ENCODE measurements at regions not wholly inside any gene's neighbourhood (a gene's known extent, or its start where the extent isn't known, plus 50 kb on each side); places are given as distances from the start of the nearest gene placed in this dataset.
A peak's percentile ranks its signal among the peaks of the same experiment; 100 is the strongest.
"Not testable (repeated sequence)": the region's sequence is repeated elsewhere in the genome, so short reads cannot be mapped to it uniquely, and the experiment has no call there.

DNA sequence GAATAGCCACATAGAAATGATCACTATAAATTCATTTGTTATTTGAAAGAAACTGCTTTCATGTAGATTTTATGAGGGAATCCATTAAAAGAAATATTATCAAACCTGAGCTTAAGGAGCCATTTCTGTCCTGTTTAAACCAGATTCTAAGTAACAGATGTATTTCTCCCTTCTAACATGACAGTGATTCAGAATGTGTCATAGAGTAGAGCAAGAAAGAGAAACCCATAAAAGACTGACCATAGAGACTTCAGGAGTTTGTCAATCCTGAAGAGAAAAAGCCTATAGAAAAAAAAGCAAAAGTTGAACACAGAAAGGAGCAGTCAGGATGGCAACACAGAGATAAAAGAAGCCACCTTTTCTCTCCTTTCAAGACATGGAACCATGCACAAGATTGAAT is 390.6 kb downstream of the PRIM2 start:
- not testable (repeated sequence) for H3K27ac Mint-ChIP-seq; H3K27me3 Mint-ChIP-seq; ATAC-seq (replicated peaks); H3K4me1 Mint-ChIP-seq; H3K4me3 Mint-ChIP-seq; H3K9me3 Mint-ChIP-seq; H3K36me3 Mint-ChIP-seq (ENCODE audit: low read depth)

DNA sequence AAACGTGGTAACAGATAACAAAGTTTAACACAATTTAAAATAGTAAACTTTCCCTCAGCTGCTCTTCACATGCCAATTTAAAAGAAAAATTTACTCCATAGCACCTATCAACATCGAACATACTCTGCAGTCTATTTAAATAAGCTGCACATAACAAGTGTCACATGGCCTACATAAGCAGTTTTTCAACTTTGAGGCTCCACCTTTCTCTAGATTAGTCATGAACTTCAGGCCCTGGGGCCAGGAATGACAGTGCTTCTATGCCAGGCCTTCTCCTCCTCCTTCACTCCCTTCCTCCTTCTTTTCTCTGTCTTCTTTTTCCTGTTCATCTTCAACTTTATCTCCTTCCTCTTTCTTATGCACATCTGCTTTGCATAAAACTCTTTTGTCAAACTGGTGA is 405.1 kb downstream of the PRIM2 start:
- not testable (repeated sequence) for H3K4me1 Mint-ChIP-seq; ATAC-seq (replicated peaks); H3K4me3 Mint-ChIP-seq; H3K9me3 Mint-ChIP-seq; H3K27me3 Mint-ChIP-seq; H3K36me3 Mint-ChIP-seq (ENCODE audit: low read depth); H3K27ac Mint-ChIP-seq

DNA sequence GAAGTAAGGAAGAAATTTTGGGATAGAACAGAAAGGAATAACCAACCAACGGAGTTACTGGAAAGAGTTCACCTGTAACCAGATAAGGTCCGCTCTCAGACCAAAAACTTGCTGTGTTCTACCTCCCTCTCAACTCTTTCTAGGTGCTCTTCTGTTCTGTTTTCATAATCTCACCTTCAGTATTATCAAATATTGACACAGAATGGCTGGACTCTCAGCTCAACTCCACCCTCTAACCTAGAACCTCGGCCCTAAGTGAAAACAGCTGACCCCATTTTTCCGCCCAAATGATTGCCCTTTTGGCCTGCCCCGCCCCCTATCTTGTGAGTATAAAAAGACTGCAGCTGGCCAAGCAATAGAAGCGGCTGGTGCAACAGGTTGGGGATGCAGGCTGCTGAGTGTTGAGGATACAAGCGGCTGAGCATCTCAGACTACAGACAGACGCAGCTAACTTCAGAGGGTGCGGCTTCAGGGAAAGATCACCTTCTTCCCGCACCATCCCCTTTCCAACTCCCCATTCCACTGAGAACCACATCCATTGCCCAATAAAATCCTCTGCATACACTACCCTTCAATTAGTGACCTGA is 406.5 kb downstream of the PRIM2 start:
- not testable (repeated sequence) for H3K4me3 Mint-ChIP-seq; H3K27ac Mint-ChIP-seq; H3K36me3 Mint-ChIP-seq (ENCODE audit: low read depth); H3K27me3 Mint-ChIP-seq; H3K4me1 Mint-ChIP-seq; ATAC-seq (replicated peaks); H3K9me3 Mint-ChIP-seq

DNA sequence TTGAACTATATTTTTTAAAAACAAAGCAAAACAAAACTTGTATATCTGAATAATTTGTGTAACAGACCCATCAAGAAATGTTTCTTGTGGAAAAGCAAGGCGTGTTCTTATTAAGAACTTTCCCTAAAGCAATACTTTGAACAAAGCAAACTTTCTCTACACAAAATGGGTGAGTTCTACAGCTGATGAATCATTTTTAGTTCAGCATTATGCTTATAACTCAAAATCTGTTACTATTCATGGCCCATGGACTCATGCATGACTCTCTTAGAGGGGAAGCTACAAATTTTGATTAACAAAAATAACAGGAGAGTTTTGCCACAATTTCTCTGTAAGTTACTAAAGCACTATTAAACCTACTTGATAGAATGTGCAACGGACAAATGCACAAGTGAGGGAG is 412.0 kb downstream of the PRIM2 start:
- not testable (repeated sequence) for H3K27ac Mint-ChIP-seq; ATAC-seq (replicated peaks); H3K9me3 Mint-ChIP-seq; H3K4me1 Mint-ChIP-seq; H3K4me3 Mint-ChIP-seq; H3K27me3 Mint-ChIP-seq; H3K36me3 Mint-ChIP-seq (ENCODE audit: low read depth)

- not testable (repeated sequence) for H3K4me3 Mint-ChIP-seq; H3K4me1 Mint-ChIP-seq; ATAC-seq (replicated peaks); H3K36me3 Mint-ChIP-seq (ENCODE audit: low read depth); H3K9me3 Mint-ChIP-seq; H3K27ac Mint-ChIP-seq; H3K27me3 Mint-ChIP-seq
Measured at GRCh38 chr6:57730726-57731125, 413.3 kb downstream of the PRIM2 start.

DNA sequence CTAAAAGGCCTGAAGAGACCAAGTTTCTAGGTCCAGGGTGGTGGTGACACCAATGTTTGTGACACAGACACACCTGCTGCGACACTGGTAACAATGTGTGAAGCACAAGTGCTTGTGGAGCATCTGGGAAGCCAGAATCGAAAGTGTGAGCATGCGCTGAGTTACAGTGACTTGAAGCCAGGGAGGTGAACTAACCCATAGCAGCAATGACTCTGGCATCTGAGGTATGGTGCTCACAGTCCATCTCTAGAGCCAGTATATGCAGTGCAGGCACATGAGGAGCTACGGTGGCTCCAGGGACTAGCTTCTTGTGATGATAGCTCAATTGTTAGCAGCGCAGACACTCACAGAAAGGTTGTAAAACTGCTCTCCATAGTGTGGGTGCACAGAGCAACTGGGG is 430.3 kb downstream of the PRIM2 start:
- H3K4me1 Mint-ChIP-seq; H3K4me3 Mint-ChIP-seq; ATAC-seq (replicated peaks); H3K27me3 Mint-ChIP-seq; H3K27ac Mint-ChIP-seq; H3K9me3 Mint-ChIP-seq; H3K36me3 Mint-ChIP-seq (ENCODE audit: low read depth): not testable (repeated sequence)

DNA sequence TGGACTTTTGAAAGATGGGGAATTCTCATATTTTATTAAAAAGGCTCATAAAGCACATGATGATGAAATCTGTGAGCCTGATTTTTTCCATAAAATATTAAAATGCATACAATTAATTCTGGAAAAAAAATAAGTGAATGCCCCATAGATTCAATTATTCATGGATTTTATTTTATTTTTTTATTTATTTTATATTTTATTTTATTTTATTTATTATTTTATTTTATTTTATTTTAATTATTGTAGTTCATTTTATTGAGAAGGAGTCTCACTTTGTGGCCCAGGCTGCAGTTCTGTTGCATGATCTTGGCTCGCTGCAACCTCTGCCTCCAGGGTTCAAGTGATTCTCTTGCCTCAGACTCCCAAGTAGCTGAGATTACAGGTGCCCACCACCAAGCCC is 442.4 kb downstream of the PRIM2 start:
- H3K4me3 Mint-ChIP-seq, H3K27ac Mint-ChIP-seq: not testable (repeated sequence)

GRCh38 chr6:57792720-57793397 is 475.4 kb downstream of the PRIM2 start:
- not testable (repeated sequence) for ATAC-seq (replicated peaks); H3K27ac Mint-ChIP-seq; H3K4me1 Mint-ChIP-seq; H3K36me3 Mint-ChIP-seq (ENCODE audit: low read depth); H3K9me3 Mint-ChIP-seq
- H3K27me3 Mint-ChIP-seq, result peaks cover 35% of the 10 kb centered on the region
- H3K4me3 Mint-ChIP-seq, result peak overlapping the region; percentile 30

More for the DNA sequence above, 442.4 kb downstream of the PRIM2 start:
- H3K4me1 Mint-ChIP-seq; H3K27me3 Mint-ChIP-seq; H3K9me3 Mint-ChIP-seq; ATAC-seq (replicated peaks); H3K36me3 Mint-ChIP-seq (ENCODE audit: low read depth): not testable (repeated sequence)

DNA sequence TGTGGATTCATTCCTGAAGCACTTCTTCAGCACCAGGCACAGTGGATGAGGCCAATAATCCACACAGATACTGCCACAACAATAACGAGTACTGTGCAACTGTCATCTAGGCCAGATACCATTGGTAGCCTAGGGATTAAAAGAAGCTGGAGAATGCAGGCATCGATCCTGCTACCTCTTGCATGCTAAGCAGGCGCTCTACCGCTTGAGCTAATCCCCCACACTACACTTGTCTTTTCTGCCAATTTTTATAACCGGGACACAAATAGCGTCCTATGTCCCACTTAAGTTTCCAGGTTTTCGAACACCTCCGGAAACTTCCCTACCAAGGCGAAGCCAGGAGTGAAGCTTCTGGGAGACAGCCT is 475.9 kb downstream of the PRIM2 start:
- peaks cover 35% of the 10 kb centered on the region for H3K27me3 Mint-ChIP-seq
- H3K4me3 Mint-ChIP-seq; H3K36me3 Mint-ChIP-seq (ENCODE audit: low read depth); H3K9me3 Mint-ChIP-seq; ATAC-seq (replicated peaks); H3K4me1 Mint-ChIP-seq; H3K27ac Mint-ChIP-seq: not testable (repeated sequence)

DNA sequence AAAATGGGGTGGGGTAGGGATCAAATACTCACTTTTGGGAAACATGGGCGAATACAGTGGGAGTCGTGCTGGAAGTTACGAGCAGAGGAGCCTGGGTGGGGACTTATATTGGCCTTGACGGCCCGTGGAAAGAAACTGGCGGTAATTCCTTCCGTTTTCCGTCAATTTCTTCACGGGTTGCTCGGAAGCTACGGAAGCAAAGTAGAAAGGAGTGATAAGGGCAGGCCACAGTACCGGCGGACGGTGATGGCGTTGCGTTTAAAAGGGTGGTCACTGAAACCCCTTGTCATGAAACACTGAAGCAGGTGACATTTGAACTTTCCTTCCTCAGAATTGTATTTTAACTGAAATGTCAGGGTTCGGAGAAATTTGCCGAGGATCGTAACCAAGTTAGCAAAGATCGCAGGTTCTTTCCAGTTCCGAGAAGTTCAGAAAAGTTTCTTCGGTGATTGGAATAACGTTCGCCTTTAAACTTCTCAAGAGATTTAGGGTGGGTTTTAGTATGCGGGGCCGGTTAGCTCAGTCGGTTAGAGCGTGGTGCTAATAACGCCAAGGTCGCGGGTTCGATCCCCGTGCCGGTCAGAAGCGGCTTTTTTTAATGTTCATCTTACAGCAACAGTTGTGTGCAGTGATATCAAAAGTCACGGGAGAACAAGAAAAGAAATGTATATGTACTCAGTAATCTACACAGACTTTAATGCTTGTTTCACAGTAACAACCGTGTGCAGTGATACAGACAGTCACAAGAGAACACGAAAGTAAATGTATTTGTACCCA is 482.5 kb downstream of the PRIM2 start:
- H3K27me3 Mint-ChIP-seq, result peaks cover 24% of the 10 kb centered on the region
- not testable (repeated sequence) for H3K27ac Mint-ChIP-seq; ATAC-seq (replicated peaks)

DNA sequence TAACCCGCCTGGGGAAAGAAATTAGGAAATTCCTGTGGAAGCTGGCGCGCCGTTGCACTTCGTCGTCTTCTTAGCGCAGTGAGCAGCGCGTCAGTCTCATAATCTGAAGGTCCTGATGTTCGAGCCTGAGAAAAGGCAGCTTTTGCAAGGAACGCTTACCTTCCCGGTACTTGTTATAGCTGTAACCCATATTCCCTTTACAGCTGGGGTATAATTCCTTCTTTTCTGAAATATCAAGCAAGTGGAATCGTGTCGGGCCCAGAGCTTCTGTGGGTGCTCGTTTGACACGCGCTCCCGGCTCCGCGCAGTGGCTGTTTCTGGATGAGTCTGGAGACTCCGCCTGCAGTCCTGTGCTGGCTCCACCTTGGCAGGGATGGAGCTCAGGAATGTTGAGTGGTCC is 491.2 kb downstream of the PRIM2 start:
- ATAC-seq (replicated peaks); H3K4me1 Mint-ChIP-seq; H3K36me3 Mint-ChIP-seq (ENCODE audit: low read depth): not testable (repeated sequence)

More for the DNA sequence above, 482.5 kb downstream of the PRIM2 start:
- not testable (repeated sequence) for H3K36me3 Mint-ChIP-seq (ENCODE audit: low read depth); H3K9me3 Mint-ChIP-seq; H3K4me1 Mint-ChIP-seq
- peak overlapping the region; percentile 23 for H3K4me3 Mint-ChIP-seq

DNA sequence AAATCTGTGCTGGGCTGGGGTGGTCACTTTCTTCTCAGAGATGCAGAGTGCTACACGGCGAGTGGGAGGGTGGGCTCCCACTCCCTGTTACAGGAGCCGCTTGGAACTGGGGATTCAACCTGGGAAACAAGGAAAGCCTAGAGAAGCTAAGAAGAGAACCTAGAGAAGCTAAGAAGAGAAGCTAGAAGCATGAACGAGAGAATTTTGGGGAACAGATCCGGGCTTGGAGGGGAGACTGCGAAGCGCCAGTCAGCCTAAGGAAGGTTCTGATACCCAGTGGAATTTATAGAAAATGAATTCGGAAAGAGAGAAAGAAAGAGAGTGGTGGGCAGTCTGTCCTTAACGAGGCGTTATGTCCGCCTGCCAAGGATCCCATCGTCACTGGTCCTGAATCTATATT is 492.0 kb downstream of the PRIM2 start:
- not testable (repeated sequence) for H3K4me1 Mint-ChIP-seq; H3K27ac Mint-ChIP-seq; H3K36me3 Mint-ChIP-seq (ENCODE audit: low read depth); H3K9me3 Mint-ChIP-seq; H3K4me3 Mint-ChIP-seq; ATAC-seq (replicated peaks)
- peaks cover 55% of the 10 kb centered on the region for H3K27me3 Mint-ChIP-seq

More for the DNA sequence above, 491.2 kb downstream of the PRIM2 start:
- H3K9me3 Mint-ChIP-seq, H3K4me3 Mint-ChIP-seq, H3K27ac Mint-ChIP-seq: not testable (repeated sequence)
- peaks cover 51% of the 10 kb centered on the region for H3K27me3 Mint-ChIP-seq

DNA sequence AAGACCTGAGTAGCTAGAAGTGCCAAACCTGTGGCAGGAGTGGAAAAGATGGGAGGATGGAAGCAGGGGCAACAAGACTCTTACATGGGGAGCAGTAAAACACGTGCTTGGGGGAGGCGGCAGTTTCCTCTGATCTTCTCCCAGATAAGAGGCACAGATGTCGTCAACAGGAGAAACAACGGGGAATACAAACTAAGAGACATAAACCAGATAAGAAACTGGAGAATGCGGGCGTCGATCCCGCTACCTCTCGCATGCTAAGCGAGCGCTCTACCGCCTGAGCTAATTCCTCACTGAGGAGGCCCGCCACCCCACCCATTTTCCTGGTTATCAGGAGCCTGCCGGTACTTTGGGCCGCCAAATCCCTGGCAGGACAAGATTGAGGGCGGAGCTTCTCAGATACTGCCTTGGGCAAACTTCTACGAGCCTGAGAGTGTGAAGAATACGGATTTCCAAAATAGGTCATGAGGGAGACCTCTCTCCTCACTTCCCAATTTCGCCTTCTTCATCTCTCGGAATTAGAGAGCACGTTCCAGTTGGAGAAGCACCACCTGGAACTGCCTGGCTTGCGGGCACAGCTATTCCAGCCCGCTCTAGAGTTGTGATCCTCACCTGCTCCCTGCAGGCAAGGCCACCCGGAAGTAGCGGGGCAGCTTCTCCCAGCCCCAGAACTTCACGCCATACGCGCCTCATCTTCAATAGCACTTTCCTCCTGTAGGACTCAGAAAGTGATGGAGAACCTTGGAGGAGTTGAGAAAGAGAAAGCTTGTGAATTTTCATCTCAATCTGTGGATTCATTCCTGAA is 496.0 kb downstream of the PRIM2 start:
- peaks cover 45% of the 10 kb centered on the region for H3K27me3 Mint-ChIP-seq
- not testable (repeated sequence) for H3K36me3 Mint-ChIP-seq (ENCODE audit: low read depth); H3K4me1 Mint-ChIP-seq; ATAC-seq (replicated peaks); H3K9me3 Mint-ChIP-seq; H3K27ac Mint-ChIP-seq; H3K4me3 Mint-ChIP-seq

GRCh38 chr6:57815826-57816225 is 498.4 kb downstream of the PRIM2 start:
- H3K36me3 Mint-ChIP-seq (ENCODE audit: low read depth); ATAC-seq (replicated peaks); H3K4me1 Mint-ChIP-seq; H3K4me3 Mint-ChIP-seq; H3K9me3 Mint-ChIP-seq; H3K27ac Mint-ChIP-seq: not testable (repeated sequence)
- H3K27me3 Mint-ChIP-seq, result peaks cover 29% of the 10 kb centered on the region

DNA sequence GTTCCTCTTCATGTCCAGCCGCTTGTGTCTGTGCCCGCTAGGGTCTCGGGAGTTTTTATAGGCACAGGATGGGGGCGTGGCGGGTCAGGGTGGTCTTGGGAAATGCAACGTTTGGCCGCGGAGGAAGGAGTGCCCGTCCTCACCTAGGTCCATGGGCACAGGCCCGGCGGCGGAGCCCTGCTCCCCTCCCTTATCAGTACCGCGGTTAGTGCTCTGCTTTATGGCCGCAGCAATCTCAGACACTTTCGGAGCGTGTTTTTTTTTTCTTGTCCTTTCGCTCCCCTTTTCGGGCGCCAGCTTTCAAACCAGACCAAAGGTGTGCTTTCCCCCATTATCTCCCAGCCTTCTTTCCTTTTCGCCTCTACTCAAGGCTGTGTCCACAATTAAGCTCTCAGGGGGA is 503.9 kb downstream of the PRIM2 start:
- peaks cover 36% of the 10 kb centered on the region for H3K27me3 Mint-ChIP-seq
- not testable (repeated sequence) for H3K9me3 Mint-ChIP-seq; ATAC-seq (replicated peaks); H3K4me3 Mint-ChIP-seq; H3K4me1 Mint-ChIP-seq; H3K27ac Mint-ChIP-seq; H3K36me3 Mint-ChIP-seq (ENCODE audit: low read depth)

All from activated T-helper 17 cell treated with anti-CD3 and anti-CD28 coated beads, Interleukin-2, amount 50 U/mL, for 72 hours (primary cell).